ENCODE measurements at regions not wholly inside any gene's neighbourhood (a gene's known extent, or its start where the extent isn't known, plus 50 kb on each side); places are given as distances from the start of the nearest gene placed in this dataset.
A peak's percentile ranks its signal among the peaks of the same experiment; 100 is the strongest.

GRCh38 chrY:19077698-19078113, 304.2 kb upstream of the HSFY2 start:
- intact Hi-C loops (cut with DNase I), result no loop called here
- DNase-seq (ENCODE audit: missing footprints), result peak; percentile 73
- ATAC-seq, result peak; percentile 45

- ATAC-seq (peak; percentile 89), DNase-seq (ENCODE audit: missing footprints) (peak; percentile 78)
- intact Hi-C loops (cut with DNase I), result no loop called here
Observed at GRCh38 chrY:19076846-19077697, 303.5 kb upstream of the HSFY2 start.

GRCh38 chrY:19075471-19076253, 302.1 kb upstream of the HSFY2 start:
- peak; percentile 88 for DNase-seq (ENCODE audit: missing footprints)
- intact Hi-C loops (cut with DNase I), result no loop called here
- ATAC-seq, result peak; percentile 85

DNA sequence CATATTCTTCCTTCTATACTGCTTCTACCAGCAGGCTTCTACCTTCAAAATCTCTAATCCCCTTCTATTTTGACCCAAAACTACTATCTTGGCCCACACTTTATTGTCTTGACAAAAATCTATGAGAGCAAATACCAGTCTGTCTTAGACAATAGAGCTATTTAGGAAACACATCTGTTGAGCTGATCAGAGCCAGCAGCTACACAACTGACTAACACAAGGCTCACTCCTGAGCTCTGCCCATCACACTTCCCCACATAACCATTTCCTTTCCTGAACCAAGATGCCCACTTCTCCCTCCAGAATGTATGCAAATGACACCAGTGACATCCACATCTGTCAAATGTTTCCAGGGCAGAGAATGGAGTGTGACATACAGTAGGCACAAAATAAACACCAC, 293.9 kb upstream of the HSFY2 start:
- DNase-seq (ENCODE audit: missing footprints), result no peak
- intact Hi-C loops (cut with DNase I), result loop anchor here (10.0 kb wide), 1 partner anchor 53 kb away; no protein-coding TSS in a partner anchor
- no peak for ATAC-seq

DNA sequence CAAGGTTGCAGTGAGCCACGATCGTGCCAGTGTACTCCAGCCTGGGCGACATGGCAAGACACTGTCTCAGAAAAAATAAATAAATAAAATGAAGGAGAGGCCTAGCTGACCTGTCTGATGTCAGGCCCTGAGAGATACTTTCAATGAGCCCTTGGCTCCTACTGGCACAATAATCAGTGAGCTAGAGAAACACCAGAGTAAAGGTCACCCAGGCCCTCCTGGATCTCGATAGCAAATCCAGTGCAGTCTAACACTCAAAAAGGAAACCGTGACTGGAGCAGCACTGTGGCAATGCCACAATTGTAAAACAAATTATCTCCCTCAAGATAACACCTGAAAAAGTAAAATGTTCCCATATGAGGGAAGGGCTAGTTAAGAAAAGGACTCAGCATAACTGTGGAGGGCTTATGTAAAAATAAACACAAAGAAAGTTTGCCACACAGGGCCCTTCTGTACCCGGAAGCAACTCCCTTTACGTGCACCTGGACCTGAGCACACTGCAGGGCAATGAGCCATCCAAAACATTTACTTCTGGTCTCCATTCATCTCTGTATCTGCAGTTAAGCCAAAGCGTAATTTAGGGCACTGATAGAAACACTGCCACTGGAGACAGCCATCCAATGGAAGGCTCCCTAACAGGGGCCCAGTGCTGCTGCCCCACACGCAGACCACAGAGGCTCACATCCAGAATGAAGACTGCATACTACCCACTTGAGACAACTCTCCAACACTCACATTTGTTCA, 293.1 kb upstream of the HSFY2 start:
- DNase-seq (ENCODE audit: missing footprints) (no peak), ATAC-seq (peak; percentile 77)
- intact Hi-C loops (cut with DNase I), result loop anchor here (10.0 kb wide), 1 partner anchor 52 kb away; no protein-coding TSS in a partner anchor

DNA sequence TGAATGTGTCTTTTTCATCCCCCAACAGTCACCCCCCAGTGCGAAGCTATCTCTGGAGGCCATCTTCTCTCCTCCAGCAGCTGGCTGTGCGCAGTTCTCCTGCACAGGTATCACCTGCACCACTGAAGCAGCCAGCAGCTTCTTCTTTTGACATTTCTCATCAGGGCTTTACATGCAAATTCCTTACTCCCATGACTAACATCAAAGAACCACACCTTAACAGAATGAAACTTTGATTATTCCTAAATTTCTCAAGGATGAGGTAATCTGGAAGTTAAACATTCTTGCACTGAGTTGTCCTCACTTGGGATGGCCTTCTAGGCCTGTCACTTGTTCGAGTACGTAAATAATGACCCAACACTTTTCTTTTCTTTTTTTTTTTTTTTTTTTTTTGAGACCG, 291.6 kb upstream of the HSFY2 start:
- DNase-seq (ENCODE audit: missing footprints) (no peak), ATAC-seq (no peak)
- intact Hi-C loops (cut with DNase I), result loop anchor here (10.0 kb wide), 1 partner anchor 50 kb away; no protein-coding TSS in a partner anchor

DNA sequence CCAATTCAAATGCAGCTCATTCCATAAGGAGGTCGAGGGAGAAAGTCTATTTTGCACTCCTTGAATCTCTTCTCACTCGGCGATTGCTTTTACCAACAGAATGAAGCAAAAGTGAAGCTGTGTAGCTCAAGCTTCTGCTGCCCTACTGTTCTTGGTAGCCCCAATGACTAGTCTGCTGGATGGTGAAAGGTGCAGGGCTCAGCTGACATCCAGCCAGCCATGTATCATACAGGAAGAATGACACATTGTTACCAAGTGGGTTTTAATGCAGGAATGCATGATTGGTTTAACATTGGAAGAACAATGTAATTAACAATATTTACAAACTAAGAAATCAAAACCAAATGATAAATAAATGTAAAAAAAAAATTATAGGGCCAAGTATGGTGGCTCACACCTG, 286.2 kb upstream of the HSFY2 start:
- no peak for DNase-seq (ENCODE audit: missing footprints)
- intact Hi-C loops (cut with DNase I), result loop anchor here (10.0 kb wide), 1 partner anchor 45 kb away; no protein-coding TSS in a partner anchor
- no peak for ATAC-seq

GRCh38 chrY:19058831-19059370, 285.4 kb upstream of the HSFY2 start:
- DNase-seq (ENCODE audit: missing footprints) (no peak), ATAC-seq (no peak)
- intact Hi-C loops (cut with DNase I), result no loop called here

GRCh38 chrY:19056138-19056469, 282.6 kb upstream of the HSFY2 start:
- ATAC-seq (peak; percentile 74), DNase-seq (ENCODE audit: missing footprints) (no peak)
- intact Hi-C loops (cut with DNase I), result no loop called here

DNA sequence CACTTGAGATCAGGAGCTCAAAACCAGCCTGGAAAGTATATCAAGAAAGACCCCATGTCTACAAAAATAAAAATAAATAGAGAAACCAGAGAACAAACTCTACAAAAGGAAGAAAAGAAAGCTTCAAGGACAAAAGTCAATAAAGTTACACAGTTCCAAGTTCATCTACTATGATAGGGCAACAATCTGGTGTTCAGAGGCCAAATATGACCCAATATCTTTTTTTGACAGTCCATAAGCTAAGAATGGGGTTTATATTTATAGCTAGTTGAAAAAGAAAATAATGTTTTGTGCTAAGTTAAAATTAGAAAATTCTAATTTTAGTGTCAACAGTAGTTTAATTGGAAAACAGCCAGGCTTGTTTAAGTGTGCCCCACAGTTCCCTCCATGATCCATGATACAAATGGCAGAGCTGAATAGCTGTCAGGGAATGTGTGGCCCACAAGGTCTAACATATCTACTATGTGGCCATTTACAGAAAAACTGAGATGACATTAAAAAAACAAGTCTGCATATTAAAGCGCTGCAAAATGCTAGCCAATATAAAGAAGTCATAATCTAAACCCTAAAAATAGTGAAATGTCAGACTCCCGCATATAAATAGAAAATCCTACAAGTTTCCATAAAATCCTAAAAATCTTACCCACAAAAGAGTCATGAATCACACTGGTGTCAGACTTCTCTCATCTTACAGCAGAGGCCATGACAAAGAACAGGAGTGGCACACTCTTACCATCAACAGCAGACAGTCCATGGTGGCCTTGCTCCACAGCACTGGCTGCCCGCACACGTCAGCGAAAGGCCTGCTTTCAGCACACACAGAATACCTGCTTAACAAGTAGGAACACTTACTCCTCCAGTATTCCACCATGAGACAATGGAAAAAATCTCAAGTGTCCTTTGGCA, 281.9 kb upstream of the HSFY2 start:
- intact Hi-C loops (cut with DNase I), result no loop called here
- DNase-seq (ENCODE audit: missing footprints) (no peak), ATAC-seq (peak; percentile 90)

DNA sequence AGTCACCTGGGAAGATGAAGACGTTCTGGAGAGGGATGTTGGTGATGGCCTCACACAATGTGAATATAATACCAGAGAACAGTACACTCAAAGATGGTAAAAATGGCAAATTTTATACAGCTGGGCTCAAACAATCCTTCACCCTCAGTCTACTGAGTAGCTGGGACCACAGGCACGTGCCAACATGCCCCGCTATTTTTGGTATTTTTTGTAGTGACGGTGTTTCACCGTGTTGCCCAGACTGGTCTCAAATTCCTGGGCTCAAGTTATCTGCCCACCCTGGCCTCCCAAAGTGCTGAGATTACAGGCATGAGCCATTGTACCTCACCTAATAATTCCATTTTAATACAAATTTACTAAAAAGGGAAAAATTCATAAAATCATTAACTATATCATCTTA, 280.3 kb upstream of the HSFY2 start:
- ATAC-seq, result no peak
- intact Hi-C loops (cut with DNase I), result no loop called here
- no peak for DNase-seq (ENCODE audit: missing footprints)

DNA sequence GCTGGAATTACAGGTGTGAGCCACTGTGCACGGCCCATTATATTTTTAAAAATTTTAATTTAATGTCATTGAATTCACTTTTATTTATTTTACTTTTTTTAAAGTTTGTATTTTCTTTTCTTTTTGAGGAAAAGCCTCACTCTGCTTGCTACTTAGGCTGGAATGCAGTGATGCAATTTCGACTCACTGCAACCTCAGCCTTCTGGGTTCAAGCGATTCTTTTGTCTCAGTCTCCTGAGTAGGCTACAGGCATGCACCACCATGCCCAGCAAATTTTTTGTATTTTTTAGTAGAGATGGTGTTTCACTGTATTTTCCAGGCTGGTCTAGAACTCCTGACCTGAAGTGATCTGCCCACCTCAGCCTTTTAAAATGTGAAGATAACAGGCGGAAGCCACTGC, 277.5 kb upstream of the HSFY2 start:
- intact Hi-C loops (cut with DNase I), result no loop called here
- DNase-seq (ENCODE audit: missing footprints), result no peak
- ATAC-seq, result no peak

- no peak for ATAC-seq
- no peak for DNase-seq (ENCODE audit: missing footprints)
- intact Hi-C loops (cut with DNase I), result no loop called here
Observed at GRCh38 chrY:19042984-19043442, 269.5 kb upstream of the HSFY2 start.

DNA sequence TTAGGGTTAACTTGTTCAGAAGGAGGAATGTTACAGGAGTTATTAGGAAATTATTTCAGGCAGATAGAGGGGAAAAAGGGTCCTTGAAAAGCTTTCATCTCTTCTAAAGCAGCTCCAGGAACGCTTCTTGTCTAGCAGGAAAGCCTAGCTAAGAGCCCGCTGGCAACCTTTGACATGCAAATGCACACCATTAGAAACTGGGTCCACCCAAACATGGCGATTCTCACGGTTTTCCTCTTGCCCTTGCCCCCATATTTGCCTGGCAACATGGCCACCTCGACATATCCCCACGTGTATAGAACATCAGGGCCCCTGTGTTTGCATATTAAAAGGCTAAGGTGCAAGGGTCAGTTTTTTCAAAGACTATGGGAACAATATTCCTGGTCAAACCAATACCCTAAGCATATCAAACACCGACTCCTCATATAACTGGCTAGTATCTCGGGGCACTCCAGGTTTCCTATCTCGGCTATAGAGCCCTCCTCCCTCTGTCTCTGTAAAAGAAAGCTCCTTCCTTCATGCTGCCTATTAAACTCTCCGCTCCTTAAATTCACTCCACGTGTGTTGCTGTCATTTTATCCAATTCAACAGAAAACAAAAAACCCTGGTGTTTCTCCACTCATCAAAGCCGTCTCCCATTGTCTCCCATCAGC, 268.9 kb upstream of the HSFY2 start:
- intact Hi-C loops (cut with DNase I), result no loop called here
- DNase-seq (ENCODE audit: missing footprints), result no peak
- ATAC-seq, result no peak

GRCh38 chrY:19026631-19027030, 253.1 kb upstream of the HSFY2 start:
- DNase-seq (ENCODE audit: missing footprints), result no peak
- intact Hi-C loops (cut with DNase I), result no loop called here
- no peak for ATAC-seq

- no peak for ATAC-seq
- DNase-seq (ENCODE audit: missing footprints), result no peak
- intact Hi-C loops (cut with DNase I), result no loop called here
Observed at GRCh38 chrY:19023934-19024333, 250.4 kb upstream of the HSFY2 start.

DNA sequence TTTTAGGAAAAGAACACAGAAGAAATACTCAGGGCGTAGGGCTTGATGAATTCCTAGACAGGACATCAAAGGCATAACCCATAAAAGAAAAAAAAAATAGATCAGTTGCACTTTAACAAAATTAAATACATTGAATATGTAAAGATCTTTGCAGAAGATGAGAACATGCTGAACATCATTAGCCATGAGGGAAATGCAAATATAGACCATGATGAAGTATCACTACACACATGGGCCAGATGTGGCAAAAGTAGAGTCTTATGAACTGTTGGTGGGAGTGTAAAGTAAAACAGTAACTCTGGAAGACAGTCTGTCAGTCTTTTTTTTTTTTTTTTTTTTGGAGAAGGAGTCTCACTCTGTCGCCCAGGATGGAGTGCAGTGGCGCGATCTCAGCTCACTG, 246.7 kb upstream of the HSFY2 start:
- DNase-seq (ENCODE audit: missing footprints), result no peak
- no peak for ATAC-seq
- intact Hi-C loops (cut with DNase I), result no loop called here
